Adrenal gland (tissue), 9 donors: ENCODE measurements at regions not wholly inside any gene's neighbourhood (a gene's known extent, or its start where the extent isn't known, plus 50 kb on each side); places are given as distances from the start of the nearest gene placed in this dataset.

Source experiments
- DNase-seq, 7 donors: peaks; one replicate each; pipeline ENCODE4 v3.0.0-alpha.2; 2019 to 2020
- H3K27ac ChIP-seq, 5 donors: fragments of 200-600 bp; sonication (generic) in 4 of 5; 1 replicate in 3 of 5; 2 replicates in 2 of 5; pipeline versions ENCODE4 v1.5.1 to v1.8.0; 2016 to 2020; ENCODE audit warnings: mild to moderate bottlenecking in 1 of 5
- H3K27me3 ChIP-seq: fragments of 200-600 bp; 2 replicates; pipeline ENCODE4 v1.8.0; 2021
- H3K36me3 ChIP-seq, 2 donors: fragments of 200-600 bp; replicated peaks in 1 of 2; 1 replicate in 1 of 2; 2 replicates in 1 of 2; pipeline versions ENCODE4 v1.5.1 to v1.8.0; 2018 to 2022
- H3K4me1 ChIP-seq, 2 donors: fragments of 200-600 bp; replicated peaks in 1 of 2; 1 replicate in 1 of 2; 2 replicates in 1 of 2; pipeline versions ENCODE4 v1.5.1 to v1.8.0; 2018 to 2021
- H3K4me3 ChIP-seq, 4 donors: fragments of 200-600 bp; sonication (generic) in 3 of 4; one replicate each; pipeline ENCODE4 v1.5.1; 2016 to 2018
- H3K9me3 ChIP-seq, 3 donors: fragments of 200-600 bp; sonication (generic) in 1 of 3; replicated peaks in 1 of 3; 1 replicate in 2 of 3; 2 replicates in 1 of 3; pipeline versions ENCODE4 v1.5.1 to v1.8.0; 2016 to 2021
- POLR2A ChIP-seq, 2 donors: fragments of 450-650 bp; IDR thresholded peaks; one replicate each; pipeline ENCODE4 v1.6.1; 2017; ENCODE audit warnings: antibody characterized with exemption in 2 of 2, mild to moderate bottlenecking in 2 of 2, moderate library complexity in 1 of 2
- WGBS, 4 donors: extraction: QIAGEN DNeasy Blood & Tissue Kit in 2 of 4; methylation state at CpG; one replicate each; pipeline versions ENCODE4 v1.1.5 to v1.1.7; 2013 to 2017; 5-methylcytosine and 5-hydroxymethylcytosine counted together
- intact Hi-C, 2 donors: fragments of 100-400 bp; cut with DNase I; formaldehyde crosslinking; loops; one replicate each; pipeline versions ENCODE4 v1.14.1 to v1.15.0; 2022 to 2023
- TF ChIP-seq, protein P1 (sequence below), 6 experiments: fragments of 450-650 bp in 4 of 6; fragments of 200-600 bp in 2 of 6; sonication (generic) in 1 of 6; IDR thresholded peaks; 1 replicate in 5 of 6; 2 replicates in 1 of 6; pipeline versions ENCODE4 v1.5.1 to v1.8.0; 2016 to 2021; ENCODE audit warnings: antibody characterized with exemption in 6 of 6, mild to moderate bottlenecking in 2 of 6, moderate library complexity in 1 of 6
- donor health status: healthy with polysubstance abuse.
- donor health status: Bipolar disorder and iron deficiency.
- donor health status: DM: yes; HTN: yes; CAD: no.
- donor health status: DM: no; HTN: no; CAD: no.
- donor health status: DM: no; HTN: no; CAD: no.

DNA sequence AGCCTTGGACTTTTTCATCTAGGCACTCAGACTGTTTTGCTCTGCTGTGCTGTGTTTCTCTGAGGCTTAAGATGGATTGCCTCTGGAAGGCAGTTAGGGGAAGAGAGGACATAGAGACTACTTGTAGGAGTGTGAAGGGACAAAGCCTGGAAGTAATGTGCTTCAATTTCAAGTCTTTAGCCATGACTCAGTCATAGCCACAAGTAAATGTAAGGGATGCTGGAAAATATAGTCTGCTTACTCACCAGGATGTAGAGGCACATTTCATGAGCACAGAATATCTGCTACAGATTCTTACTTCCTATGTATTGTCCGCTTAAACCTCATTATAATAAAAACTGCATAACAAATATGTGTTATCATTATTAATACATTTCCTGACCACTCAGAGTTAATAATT, 794.3 kb upstream of the NOVA1 start:
- TF ChIP-seq POLR2A (IDR thresholded peaks at IDR 0.05) = no peak
- TF ChIP-seq, protein P1, sequence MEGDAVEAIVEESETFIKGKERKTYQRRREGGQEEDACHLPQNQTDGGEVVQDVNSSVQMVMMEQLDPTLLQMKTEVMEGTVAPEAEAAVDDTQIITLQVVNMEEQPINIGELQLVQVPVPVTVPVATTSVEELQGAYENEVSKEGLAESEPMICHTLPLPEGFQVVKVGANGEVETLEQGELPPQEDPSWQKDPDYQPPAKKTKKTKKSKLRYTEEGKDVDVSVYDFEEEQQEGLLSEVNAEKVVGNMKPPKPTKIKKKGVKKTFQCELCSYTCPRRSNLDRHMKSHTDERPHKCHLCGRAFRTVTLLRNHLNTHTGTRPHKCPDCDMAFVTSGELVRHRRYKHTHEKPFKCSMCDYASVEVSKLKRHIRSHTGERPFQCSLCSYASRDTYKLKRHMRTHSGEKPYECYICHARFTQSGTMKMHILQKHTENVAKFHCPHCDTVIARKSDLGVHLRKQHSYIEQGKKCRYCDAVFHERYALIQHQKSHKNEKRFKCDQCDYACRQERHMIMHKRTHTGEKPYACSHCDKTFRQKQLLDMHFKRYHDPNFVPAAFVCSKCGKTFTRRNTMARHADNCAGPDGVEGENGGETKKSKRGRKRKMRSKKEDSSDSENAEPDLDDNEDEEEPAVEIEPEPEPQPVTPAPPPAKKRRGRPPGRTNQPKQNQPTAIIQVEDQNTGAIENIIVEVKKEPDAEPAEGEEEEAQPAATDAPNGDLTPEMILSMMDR (IDR thresholded peaks at IDR 0.05) = no peak
- intact Hi-C loops = no loop called here
- DNase-seq = no peak
- 74 to 91% (median 85%) methylated on average over 1 of the region's 1 CpG for WGBS, 4 donors
- Histone ChIP-seq H3K36me3 (no peaks in the 10 kb centered on the region), H3K27me3 (no peaks in the 10 kb centered on the region), H3K27ac (no peak overlapping the region), H3K9me3 (no peaks in the 10 kb centered on the region), H3K4me3 (no peak overlapping the region), H3K4me1 (no peaks in the 10 kb centered on the region)

DNA sequence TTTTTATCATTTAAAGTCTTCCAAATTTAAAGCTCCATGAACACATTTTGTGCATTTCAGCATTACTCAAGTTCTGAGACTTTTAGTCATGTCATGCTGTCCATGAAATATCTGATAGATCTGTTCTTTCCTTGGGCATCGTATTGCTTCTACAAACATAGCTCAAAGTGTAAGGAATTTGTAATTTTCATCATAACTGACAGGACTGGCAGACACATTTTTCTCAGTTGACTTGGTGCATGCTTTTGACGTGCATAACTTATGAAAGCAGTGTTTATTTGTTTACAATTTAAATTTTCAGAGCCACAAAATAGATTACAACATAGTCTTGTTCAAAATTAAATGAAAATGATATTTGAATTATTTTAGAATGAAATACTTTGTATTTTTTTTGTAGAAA, 812.1 kb upstream of the NOVA1 start:
- Histone ChIP-seq H3K9me3 (no peaks in the 10 kb centered on the region), H3K27ac (no peak overlapping the region), H3K4me1 (no peaks in the 10 kb centered on the region), H3K36me3 (no peaks in the 10 kb centered on the region), H3K27me3 (no peaks in the 10 kb centered on the region), H3K4me3 (no peak overlapping the region)
- TF ChIP-seq, protein P1 (IDR thresholded peaks at IDR 0.05) = no peak
- TF ChIP-seq POLR2A (IDR thresholded peaks at IDR 0.05) = no peak
- no peak for DNase-seq
- 56 to 74% (median 62%) methylated on average over 2 of the region's 2 CpGs for WGBS, 4 donors
- intact Hi-C loops = no loop called here

DNA sequence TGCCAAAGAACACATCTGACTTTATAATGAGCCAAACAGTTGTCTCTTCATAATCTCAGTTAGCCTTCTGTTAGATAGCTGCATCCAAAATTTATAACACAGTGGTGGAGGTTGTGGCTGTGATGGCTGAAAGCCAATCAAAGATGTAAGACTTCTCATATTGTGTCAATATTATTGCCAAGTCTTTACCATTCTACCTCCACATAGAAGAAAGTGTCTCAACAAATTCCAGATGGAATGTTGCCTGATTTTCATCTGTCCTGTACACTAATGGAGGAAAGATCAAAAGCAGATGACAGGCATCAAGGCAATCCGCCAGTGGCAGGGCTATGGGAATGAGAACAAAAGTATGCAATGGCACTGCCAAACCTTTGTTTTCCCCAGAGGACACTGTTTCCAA, 813.1 kb upstream of the NOVA1 start:
- TF ChIP-seq POLR2A (IDR thresholded peaks at IDR 0.05) = no peak
- TF ChIP-seq, protein P1 (IDR thresholded peaks at IDR 0.05) = no peak
- Histone ChIP-seq H3K36me3 (no peaks in the 10 kb centered on the region), H3K4me1 (no peaks in the 10 kb centered on the region), H3K27ac (no peak overlapping the region), H3K4me3 (no peak overlapping the region), H3K9me3 (no peaks in the 10 kb centered on the region), H3K27me3 (no peaks in the 10 kb centered on the region)
- no peak for DNase-seq
- intact Hi-C loops = no loop called here
- 28 to 57% (median 46%) methylated on average over 1 of the region's 1 CpG for WGBS, 4 donors

DNA sequence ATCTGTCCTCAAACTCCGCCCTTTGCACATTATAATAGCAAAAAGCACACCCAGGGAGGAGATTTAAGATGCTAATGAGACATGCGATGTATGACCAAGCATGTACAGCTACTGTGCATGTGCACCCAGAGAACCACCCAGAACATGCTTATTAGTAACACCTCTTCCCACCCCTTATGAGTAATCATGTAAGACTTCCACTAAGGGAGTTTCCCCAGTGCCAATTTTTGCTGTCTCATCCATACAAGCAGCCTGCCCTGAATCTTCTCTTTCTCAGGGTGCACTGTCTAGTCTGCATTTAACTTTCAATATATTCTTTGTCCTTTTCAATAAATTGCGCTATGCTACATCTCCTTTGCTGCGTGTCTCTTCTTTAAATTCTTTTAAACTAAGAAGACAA, 830.0 kb upstream of the NOVA1 start:
- TF ChIP-seq, protein P1 (IDR thresholded peaks at IDR 0.05) = no peak
- no peak for TF ChIP-seq POLR2A (IDR thresholded peaks at IDR 0.05)
- 85 to 93% (median 89%) methylated on average over 4 of the region's 4 CpGs for WGBS, 4 donors
- intact Hi-C loops = no loop called here
- no peaks in the 10 kb centered on the region for H3K27me3 ChIP-seq
- H3K36me3 ChIP-seq = no peaks in the 10 kb centered on the region
- no peaks in the 10 kb centered on the region for H3K9me3 ChIP-seq
- H3K27ac ChIP-seq = no peak overlapping the region
- no peaks in the 10 kb centered on the region for H3K4me1 ChIP-seq
- DNase-seq = no peak
- no peak overlapping the region for H3K4me3 ChIP-seq
